ENCODE measurements at regions not wholly inside any gene's neighbourhood (a gene's known extent, or its start where the extent isn't known, plus 50 kb on each side); places are given as distances from the start of the nearest gene placed in this dataset.
"Not testable (repeated sequence)": the region's sequence is repeated elsewhere in the genome, so short reads cannot be mapped to it uniquely, and the experiment has no call there.

DNA sequence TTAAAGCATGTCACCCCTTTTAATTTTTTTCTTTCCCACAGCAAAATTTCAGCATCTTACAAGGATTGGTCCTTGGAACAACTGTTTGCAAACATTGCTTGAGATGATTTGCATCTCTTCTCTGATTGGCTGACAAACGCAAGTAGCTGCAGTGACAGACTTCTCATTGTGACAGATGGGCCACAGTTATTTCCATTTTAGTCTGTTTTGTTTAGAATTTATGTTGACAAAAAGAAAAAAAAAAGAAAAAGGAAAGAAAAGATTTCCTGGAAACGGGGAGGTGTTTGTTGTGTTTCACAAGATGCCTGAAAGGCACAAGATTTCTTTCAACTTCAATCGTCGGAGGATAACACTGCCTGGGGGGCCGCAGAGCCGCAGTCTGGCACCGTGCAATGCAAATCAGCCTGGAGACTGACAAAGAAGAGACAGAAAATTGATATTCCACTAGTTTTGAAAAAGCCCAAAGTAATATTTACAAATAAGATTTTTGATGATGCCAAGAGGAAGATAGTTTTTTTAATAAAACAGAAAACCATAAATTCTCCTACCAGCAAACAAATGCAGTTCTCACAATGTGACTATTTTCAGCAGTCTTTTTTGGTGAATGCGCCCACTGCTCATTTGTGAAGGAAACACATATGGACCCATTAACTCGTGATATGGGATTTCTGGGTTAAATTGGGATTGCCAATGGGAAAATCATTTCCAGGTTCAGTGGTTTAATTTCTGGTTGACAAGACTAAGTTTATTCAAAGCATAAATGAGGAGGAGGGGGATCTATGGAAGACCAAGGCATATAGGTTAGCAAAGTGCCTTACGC is 296.2 kb upstream of the SMIM21 start:
- no peak for DNase-seq

DNA sequence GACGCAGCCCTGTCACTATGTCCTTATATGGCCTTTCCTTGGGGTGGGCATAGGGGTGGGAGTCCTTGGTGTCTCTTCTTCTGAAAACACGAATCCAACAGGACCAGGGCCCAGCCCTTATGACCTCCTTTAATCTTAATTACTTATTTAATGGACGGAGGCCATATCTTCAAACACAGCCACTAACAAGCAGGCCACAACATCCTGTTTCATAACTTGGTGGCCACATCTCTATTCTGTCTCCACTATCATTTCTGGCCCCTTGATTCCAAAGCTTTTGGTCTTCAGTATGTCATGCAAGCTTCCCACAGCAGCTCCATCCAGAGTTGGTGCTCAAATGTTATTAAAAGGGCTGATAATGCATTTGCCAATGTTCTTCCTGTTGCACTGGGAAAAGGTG is 287.3 kb upstream of the SMIM21 start:
- no peak for DNase-seq

DNA sequence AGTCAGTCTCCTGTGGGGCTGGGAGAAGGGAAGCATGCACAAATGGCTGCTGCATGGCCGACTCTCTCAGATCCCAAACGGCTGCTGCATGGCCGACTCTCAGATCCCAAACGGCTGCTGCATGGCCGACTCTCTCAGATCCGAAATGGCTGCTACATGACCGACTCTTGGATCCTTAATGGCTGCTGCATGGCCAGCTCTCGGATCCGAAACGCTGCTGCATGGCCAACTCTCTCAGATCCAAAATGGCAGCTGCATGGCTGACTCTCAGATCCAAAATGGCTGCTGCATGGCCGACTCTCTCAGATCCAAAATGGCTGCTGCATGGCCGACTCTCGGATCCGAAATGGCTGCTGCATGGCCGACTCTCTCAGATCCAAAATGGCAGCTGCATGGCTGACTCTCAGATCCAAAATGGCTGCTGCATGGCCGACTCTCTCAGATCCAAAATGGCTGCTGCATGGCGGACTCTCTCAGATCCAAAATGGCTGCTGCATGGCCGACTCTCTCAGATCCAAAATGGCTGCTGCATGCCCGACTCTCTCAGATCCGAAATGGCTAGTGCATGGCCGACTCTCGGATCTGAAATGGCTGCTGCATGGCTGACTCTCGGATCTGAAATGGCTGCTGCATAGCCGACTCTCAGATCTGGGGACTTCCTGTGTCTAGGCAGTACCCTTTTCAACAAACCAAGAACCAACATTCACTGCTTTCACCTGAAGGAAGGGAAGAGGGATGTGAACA is 284.8 kb upstream of the SMIM21 start:
- not testable (repeated sequence) for DNase-seq

DNA sequence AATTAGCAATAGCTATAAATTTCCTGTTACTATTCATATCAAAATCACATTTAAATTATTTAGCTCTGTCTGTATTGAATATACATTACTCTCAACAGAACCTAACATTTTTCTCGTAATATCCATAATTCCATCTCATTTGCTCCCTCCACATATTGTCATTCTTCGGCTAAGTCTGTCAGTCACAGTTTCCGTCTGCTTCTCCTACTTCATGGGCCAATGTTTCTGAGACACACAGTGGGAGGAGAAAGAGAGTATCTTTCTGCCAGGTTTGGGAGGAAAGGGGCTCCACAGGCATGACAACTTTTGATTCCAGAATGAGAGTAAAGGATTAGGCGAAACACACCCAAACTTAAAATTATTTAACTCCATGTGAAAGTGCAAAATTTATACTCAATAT is 273.1 kb upstream of the SMIM21 start:
- no peak for DNase-seq

DNA sequence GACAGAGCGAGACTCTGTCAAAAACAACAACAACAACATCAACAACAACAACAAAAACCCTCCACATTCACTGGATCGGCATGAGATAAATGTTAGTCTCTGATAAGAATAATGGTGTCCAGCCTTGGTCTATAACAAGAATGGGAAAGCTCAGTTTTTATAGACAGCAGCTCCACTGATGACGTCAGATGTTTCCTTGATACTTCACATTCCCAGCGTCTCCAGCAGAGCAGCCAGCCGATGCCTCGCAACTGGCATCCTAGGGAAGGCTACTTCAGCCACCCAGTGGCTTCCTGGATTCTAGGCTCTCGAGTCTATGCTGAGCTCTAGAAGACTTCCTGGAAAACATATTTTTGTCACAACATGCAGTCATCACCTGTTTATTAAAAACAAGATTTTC is 271.4 kb upstream of the SMIM21 start:
- no peak for DNase-seq

DNA sequence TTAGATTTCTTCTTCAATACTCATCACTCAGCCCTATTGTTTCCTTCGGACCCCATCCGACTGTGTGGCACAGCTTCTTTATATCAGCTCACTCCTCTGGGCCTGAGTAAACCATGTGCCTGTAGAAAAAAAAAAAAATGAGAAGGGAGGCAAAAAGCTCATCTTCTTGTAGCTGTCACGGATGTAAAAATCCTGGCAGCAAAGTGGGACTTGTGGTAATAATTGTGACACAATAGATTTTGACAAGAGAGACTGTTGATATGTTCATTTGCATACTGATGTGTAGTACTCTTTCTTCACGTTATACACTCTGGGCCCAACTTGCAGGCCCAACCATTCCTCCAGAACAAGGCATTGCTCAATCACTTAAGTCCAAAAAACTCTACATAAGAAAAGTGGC is 270.0 kb upstream of the SMIM21 start:
- no peak for DNase-seq

DNA sequence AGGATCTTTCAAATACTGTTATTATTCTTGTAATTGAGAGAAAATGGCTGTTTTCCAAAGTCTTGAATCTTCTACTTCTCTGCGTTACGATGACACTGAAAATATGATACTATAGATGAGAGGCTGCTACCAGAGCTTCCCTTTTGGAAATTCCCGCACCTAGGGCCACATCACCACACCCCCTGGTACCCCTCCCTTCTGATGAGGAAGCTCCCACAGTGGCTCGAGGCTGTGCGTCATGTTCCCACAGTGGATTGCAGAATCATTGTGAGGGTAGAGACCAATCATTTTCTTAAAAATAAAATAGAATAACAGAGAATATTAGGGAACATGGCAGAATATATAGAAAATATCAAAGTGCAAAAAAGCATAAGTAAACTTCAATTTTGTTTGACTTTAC is 268.9 kb upstream of the SMIM21 start:
- no peak for DNase-seq

DNA sequence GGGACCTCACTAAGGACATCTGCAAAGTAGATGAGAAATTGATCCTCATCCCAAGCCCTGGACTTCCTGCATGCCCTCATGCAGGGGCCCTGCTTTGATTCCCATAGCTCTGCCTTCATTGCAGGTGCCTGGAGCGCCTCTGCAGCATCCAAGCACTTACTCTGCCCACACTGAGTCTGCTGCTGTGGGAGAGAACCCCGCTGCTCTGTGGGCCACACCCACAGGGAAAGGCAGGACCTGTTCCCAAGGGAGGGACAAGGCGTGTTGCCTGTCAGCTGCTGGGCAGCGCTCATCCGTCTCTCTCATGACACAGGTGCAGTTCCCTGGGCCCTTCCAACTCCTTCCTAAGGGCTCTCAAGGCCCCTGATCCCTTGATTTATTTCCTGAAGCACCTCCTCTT is 266.8 kb upstream of the SMIM21 start:
- no peak for DNase-seq

DNA sequence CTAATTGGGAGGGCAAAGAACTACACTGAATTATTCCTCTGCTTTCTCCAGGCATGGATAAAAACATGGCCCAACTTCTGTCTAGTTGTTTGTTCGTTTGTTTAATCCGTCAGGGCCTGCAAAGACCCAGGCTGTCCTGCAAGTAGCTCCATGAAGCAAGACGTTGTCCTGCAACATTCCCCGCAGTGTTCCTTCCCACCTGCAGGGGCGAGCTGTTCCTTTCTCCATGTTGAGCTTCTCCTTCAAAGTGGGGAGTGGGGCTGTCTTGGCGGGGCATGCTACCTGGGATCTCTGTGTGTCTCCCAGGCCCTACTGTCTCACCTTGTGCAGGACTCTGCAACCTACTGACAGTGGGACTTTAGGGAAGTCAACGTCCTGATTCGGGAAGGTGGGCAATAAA is 264.0 kb upstream of the SMIM21 start:
- DNase-seq = no peak

DNA sequence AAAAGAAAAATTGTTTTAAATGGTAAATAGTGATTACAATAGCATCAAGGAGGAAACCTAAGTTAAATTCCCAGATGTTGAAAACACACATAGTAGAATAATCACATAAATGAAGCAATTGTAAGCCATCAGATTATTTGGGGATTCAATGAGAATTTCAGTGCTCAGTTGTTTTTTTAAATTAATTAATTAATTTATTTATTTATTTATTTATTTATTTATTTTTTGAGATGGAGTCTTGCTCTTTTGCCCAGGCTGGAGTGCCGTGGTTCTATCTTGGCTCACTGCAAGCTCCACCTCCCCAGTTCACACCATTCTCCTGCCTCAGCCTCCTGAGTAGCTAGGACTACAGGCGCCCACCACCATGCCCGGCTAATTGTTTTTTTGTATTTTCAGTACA is 262.8 kb upstream of the SMIM21 start:
- not testable (repeated sequence) for DNase-seq

DNA sequence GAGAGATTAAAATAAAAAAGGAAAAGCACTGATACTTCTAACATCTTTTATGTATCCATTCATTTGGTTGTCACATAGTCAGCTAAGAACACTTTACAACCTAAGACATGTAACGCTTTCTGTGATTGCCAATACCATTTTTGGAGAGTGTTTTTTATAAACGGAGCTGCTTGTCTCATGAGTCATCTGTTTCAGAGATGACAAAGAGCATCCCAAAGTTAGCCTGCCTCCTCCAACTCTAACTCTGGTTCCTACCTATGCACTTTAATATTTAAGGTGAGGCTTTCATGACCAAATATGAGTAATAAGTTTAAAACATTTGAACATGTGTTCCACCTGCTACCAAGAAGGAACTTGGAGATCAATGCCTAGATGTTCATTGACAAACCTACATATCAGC is 260.1 kb upstream of the SMIM21 start:
- no peak for DNase-seq

DNA sequence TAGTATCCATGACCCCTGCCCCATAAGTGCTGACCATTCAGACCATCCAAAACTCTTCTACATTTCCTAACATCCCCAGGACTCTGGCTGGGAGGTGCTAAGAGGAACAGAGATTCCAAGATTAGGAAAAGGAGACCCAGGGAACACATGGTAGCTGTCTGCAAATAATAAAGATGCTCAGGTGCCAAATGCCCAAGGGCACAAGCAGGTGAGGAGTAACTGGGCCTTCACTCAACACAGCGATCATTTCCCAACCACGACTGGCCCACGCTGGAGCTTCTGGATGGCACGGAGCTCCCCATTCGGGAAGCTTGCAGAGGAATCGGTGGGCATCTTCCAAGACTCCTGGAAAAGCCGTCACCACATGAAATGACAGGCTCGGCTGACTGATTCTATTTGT is 255.9 kb upstream of the SMIM21 start:
- DNase-seq = no peak

DNA sequence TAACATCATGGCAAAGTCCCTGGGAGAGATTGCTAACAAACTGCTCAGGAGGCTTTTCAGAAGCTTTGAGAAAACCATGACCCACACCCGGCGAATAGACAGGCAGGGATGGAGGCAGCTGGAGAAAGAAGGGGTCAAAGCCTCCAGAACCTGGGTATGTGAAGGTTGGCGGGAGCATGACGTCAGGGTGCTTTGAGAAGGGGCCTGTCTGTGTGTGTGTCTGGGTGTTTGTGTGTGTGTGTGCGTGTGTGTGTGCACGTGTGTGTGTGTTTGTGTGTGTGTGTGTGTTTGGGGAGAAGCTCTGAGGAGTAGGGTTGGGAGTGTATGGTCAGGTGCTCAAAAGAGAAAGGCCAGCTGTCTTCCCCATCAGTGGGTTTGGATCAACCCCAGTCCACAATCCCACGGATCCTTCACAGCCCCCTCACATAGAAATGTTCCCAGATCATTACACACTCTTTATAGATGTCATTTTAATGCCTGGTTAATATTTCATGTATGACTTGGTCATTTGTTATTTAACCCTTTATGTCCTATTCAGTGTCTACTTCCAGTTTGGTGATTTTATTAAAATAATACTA is 254.1 kb upstream of the SMIM21 start:
- no peak for DNase-seq

DNA sequence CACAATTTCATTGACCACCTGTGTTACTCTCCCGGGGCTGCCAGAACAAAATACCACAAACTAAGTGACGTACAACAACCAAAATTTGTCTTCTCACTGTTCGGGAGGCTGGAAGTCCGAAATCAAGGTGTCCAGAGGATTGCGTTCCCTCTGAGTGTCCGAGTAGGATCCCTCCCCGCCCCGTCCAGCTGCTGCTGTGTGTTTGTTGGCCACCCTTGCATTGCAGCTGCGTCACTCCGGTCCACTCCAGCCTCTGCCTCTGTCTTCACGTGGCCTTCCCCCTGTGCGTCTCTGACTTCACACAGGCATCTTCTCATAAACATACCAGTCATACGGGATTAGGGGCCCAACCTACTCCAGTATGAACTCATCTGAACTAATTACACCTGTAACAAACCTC is 251.8 kb upstream of the SMIM21 start:
- no peak for DNase-seq

DNA sequence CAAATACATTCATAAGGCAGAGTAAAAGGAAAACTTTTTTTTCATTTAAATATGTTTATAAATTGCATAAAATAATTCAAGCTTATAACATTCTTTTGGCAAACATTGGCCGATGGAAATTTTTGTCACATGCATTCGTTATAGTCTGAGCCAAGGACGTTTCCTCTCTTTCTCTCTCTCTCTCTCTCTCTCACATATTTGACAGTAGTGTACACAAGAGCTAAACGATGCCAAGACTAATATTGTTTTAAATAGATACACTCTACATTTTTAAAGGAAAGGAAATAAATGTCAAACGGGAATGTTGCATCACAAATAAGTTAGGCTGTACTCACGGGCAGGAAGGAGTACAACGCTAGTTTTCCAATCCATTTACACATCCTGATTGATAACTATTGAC is 251.1 kb upstream of the SMIM21 start:
- no peak for DNase-seq

DNA sequence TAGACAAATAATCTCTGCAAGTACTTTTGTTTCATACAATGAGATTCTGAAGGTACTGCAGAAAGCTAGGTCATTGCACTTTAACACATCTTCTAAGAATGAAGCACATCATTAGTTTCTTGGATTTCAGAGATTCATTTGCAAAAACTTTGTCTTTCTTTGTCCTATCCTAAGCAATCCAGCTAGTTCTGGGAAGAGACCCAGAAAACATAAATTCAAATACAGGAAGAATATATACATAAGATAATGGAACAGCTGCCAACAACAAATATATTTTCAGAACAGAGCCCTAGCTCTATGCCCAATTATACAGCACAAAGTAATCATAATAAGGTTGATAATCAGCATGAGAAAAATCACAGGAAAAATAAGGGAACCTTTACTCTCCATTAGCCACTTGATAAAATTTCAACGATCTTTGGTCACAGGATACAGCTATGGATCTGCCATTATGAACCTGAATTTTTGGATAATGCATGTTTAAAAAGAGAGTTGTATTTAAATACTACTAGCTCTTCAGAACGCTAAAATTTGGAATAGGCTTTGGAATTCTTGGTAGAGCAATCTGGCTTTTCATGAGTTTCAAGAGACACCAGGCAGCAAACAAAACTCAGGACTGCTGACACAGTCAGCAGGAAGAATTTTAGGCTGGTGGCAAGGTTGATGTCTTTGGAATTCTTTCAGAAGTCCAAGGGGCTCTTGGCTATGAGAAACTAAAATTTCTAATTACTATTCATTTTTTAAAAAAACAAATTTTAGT is 250.4 kb upstream of the SMIM21 start:
- no peak for DNase-seq

DNA sequence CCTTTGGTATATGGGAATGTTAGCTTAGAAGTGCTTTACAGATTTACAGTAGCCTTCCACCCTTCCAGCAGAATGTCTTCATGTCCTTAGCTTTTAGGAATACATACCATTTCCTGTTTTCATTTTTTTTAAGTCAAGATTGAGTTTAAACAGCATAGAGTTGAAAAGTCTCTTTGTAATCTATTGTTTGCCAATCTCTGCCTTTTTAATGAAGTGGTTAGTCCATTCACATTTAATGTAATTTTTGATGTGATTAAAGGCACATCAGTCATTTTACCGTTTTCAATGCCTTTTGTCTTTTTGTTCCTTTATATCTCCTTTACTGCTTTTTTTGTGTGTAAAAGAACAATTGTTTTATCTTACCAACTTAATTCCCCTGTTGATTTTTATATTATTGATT is 233.4 kb upstream of the SMIM21 start:
- DNase-seq = no peak

DNA sequence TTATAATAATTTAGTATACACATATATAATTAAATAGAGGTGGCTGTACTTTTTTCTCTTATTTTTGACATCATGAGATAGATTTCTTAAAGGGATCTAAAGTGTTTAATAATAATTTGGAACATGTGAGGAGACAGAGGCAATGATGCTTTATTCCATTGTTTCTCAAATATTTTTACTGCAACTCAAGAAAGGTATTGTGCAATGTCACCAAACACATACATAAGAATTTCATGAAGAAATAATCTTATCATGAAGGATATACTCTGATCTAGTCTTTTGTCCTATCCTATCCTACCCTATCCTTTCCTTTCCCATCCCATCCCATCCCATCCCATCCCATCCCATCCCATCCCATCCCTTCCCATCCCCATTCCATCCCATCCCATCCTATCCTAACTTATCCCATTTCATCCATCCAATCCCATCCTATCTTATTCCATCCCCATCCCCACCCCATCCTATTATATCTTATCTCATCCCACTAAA is 232.1 kb upstream of the SMIM21 start:
- DNase-seq = no peak

DNA sequence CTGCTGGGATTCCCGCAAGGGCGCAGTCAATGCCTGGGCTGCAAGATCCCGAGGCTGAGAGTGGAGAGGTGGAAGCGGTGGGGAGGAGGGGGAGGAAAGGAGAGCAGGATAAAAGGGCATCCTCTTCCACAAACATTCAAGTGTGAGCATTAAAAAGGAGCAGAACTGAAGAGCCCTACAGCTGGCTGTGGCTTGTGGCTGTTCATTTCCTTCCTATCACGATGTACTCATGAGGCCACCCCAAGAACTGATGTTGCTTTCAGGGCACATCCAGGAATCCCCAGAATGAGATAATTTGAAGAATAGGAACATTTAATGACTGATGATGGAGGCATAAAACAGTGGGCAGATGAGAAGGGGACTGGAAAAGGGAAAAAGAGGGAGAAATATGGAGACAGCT is 230.8 kb upstream of the SMIM21 start:
- DNase-seq = no peak

DNA sequence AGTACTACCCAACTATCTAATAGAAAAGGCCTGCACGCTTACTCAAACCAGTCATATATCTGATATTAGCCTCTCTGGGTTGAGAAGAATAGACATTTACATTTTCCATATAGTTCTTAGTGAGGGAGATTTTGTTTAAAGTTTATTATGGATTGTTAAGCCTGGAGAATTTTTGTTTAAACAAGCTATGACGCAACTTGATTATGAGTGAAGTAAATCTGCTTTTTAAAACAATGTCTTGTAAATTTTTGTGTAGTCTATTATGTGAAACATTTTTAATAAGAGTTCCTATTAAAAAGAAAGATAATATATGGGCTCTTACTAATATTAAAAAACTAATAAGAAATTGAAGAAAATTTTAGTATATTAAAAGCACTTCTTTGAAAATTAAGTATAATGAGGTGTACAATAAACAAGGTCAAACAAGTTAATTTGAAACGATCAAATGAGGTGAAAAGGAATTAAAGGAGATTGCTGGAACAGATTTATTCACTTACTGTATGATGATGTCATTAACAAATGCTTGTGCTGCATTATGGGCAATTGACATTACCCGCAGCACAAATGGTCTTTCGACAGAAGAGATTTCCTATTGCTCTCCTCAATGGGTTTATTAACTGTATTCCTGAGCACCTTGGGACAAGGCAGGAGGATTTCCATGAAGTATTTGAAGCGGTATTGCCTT is 229.2 kb upstream of the SMIM21 start:
- DNase-seq = no peak

DNA sequence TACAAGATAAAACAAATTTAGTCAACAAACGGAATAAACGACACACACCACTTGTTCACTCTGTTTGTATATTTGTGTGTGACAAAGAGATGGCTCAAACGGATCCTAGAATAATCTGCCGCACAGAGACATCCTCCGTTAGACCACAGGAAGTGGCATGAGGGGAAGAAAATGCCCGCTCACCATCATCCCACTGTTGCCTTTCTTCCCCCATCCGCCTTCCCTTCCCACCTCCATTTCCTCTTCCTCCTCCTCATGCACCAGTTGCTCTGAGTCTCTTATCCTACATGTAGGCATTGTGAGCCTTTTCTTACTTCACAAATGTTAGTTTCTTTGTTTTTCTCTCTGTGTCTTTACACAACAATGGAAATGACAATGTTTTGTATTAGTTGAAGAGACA is 228.5 kb upstream of the SMIM21 start:
- DNase-seq = no peak
